DOHH2 (cell line): ENCODE measurements at regions not wholly inside any gene's neighbourhood (a gene's known extent, or its start where the extent isn't known, plus 50 kb on each side); places are given as distances from the start of the nearest gene placed in this dataset.

Experiments
- H3F3A ChIP-seq: fragments of 200-600 bp; sonication (generic), shearing (Covaris generic); 2 replicates; pipeline ENCODE4 v1.6.0; 2016; ENCODE audit warnings: antibody characterized with exemption, mild to moderate bottlenecking; ENCODE audit not compliant: control insufficient read depth, insufficient read depth
- H3K27ac ChIP-seq: fragments of 200-600 bp; sonication (generic); 2 replicates; pipeline ENCODE4 v1.5.1; 2014; ENCODE audit warnings: low read depth, mild to moderate bottlenecking, low read length, moderate library complexity
- H3K27me3 ChIP-seq: fragments of 200-600 bp; sonication (generic); 2 replicates; pipeline ENCODE4 v1.6.1; 2014; ENCODE audit warnings: mild to moderate bottlenecking, low read length, mixed read lengths; ENCODE audit not compliant: control insufficient read depth
- H3K36me3 ChIP-seq: fragments of 200-600 bp; sonication (generic); 2 replicates; pipeline ENCODE4 v1.6.1; 2014; ENCODE audit warnings: mild to moderate bottlenecking, low read length, moderate library complexity, mixed read lengths; ENCODE audit not compliant: control insufficient read depth
- H3K4me1 ChIP-seq: fragments of 200-600 bp; sonication (generic); 2 replicates; pipeline ENCODE4 v1.6.1; 2014; ENCODE audit warnings: mild to moderate bottlenecking, low read length, mixed read lengths; ENCODE audit not compliant: control insufficient read depth
- H3K4me2 ChIP-seq: fragments of 200-600 bp; sonication (generic); 2 replicates; pipeline ENCODE4 v1.6.0; 2014; ENCODE audit warnings: mild to moderate bottlenecking, low read length, moderate library complexity
- H3K4me3 ChIP-seq: fragments of 200-600 bp; sonication (generic); 2 replicates; pipeline ENCODE4 v1.5.1; 2014; ENCODE audit warnings: mild to moderate bottlenecking, low read length, mixed read lengths
- H3K79me2 ChIP-seq: fragments of 200-600 bp; sonication (generic); 2 replicates; pipeline ENCODE4 v1.6.1; 2014; ENCODE audit warnings: mild to moderate bottlenecking, low read length, mixed read lengths; ENCODE audit not compliant: control insufficient read depth
- H3K9me2 ChIP-seq: fragments of 200-600 bp; sonication (generic); replicated peaks from 2 replicates; pipeline ENCODE4 v1.6.1; 2014; ENCODE audit warnings: mild to moderate bottlenecking, low read length, mixed read lengths; ENCODE audit not compliant: control insufficient read depth
- H3K9me3 ChIP-seq: fragments of 200-600 bp; sonication (generic); 2 replicates; pipeline ENCODE4 v1.6.1; 2014; ENCODE audit warnings: antibody characterized with exemption, low read length, mixed read lengths; ENCODE audit not compliant: control insufficient read depth, insufficient read depth
- H4K20me1 ChIP-seq: fragments of 200-600 bp; sonication (generic); 2 replicates; pipeline ENCODE4 v1.6.0; 2014; ENCODE audit warnings: low read depth, mild to moderate bottlenecking, antibody characterized with exemption, low read length, moderate library complexity; ENCODE audit not compliant: control insufficient read depth, insufficient read depth
- CTCF ChIP-seq: fragments of 200-600 bp; sonication (generic); IDR thresholded peaks from one replicate; pipeline ENCODE4 v1.5.1; 2014; ENCODE audit warnings: antibody characterized with exemption, mild to moderate bottlenecking, low read depth, low read length; ENCODE audit not compliant: poor library complexity, severe bottlenecking
- EZH2phosphoT487 ChIP-seq: fragments of 200-600 bp; sonication (generic); IDR thresholded peaks from 2 replicates; pipeline ENCODE4 v1.6.1; 2017; ENCODE audit warnings: borderline replicate concordance, mild to moderate bottlenecking, antibody characterized with exemption, low read length, moderate library complexity, mixed read lengths

DNA sequence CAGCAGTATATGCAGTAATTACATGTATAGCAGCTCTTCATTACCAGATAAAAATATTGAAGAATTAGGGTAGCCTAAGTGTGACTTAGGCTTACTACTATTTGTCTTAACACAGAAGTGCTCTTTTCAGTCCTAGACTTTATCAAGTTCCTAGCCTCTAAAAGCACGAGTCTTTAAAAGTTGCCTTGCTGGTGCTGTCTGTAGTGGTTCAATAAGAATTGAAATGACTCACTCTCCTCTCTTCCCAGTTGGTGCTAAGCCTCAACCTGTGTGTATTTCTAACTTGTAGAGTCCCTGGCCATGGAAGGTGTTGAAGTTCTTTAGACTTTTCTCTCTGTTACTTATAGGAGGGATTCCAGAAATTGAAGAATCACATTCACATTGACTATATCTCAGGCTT, 395.4 kb upstream of the THRB start:
- H3K4me3 ChIP-seq: no peak overlapping the region
- H4K20me1 ChIP-seq: no peaks in the 10 kb centered on the region
- H3K9me2 ChIP-seq: no peaks in the 10 kb centered on the region
- H3K27me3 ChIP-seq: no peaks in the 10 kb centered on the region
- H3F3A ChIP-seq: no peaks in the 10 kb centered on the region
- TF ChIP-seq EZH2phosphoT487 (no peak), CTCF (no peak)
- no peaks in the 10 kb centered on the region for H3K4me1 ChIP-seq
- no peaks in the 10 kb centered on the region for H3K9me3 ChIP-seq
- H3K36me3 ChIP-seq: no peaks in the 10 kb centered on the region
- no peak overlapping the region for H3K27ac ChIP-seq
- H3K79me2 ChIP-seq: no peaks in the 10 kb centered on the region
- H3K4me2 ChIP-seq: no peak overlapping the region

GRCh38 chr3:24899373-24899772, 404.7 kb upstream of the THRB start:
- no peaks in the 10 kb centered on the region for H3K4me1 ChIP-seq
- no peaks in the 10 kb centered on the region for H3K27me3 ChIP-seq
- H3K9me3 ChIP-seq: no peaks in the 10 kb centered on the region
- H3K36me3 ChIP-seq: no peaks in the 10 kb centered on the region
- no peaks in the 10 kb centered on the region for H4K20me1 ChIP-seq
- no peak overlapping the region for H3K4me2 ChIP-seq
- TF ChIP-seq CTCF: no peak
- no peak for TF ChIP-seq EZH2phosphoT487
- H3K27ac ChIP-seq: no peak overlapping the region
- H3K9me2 ChIP-seq: no peaks in the 10 kb centered on the region
- H3F3A ChIP-seq: no peaks in the 10 kb centered on the region
- H3K79me2 ChIP-seq: no peaks in the 10 kb centered on the region
- H3K4me3 ChIP-seq: no peak overlapping the region

- H3K27me3 ChIP-seq: no peaks in the 10 kb centered on the region
- H3K4me3 ChIP-seq: no peak overlapping the region
- H3K79me2 ChIP-seq: no peaks in the 10 kb centered on the region
- TF ChIP-seq EZH2phosphoT487 (no peak), CTCF (no peak)
- no peaks in the 10 kb centered on the region for H4K20me1 ChIP-seq
- no peak overlapping the region for H3K27ac ChIP-seq
- H3K9me2 ChIP-seq: no peaks in the 10 kb centered on the region
- H3K36me3 ChIP-seq: no peaks in the 10 kb centered on the region
- H3K4me1 ChIP-seq: no peaks in the 10 kb centered on the region
- H3K9me3 ChIP-seq: no peaks in the 10 kb centered on the region
- no peak overlapping the region for H3K4me2 ChIP-seq
- no peaks in the 10 kb centered on the region for H3F3A ChIP-seq
Observed at GRCh38 chr3:24899901-24900603, 405.4 kb upstream of the THRB start.
